ENCODE measurements at regions not wholly inside any gene's neighbourhood (a gene's known extent, or its start where the extent isn't known, plus 50 kb on each side); places are given as distances from the start of the nearest gene placed in this dataset.

GRCh38 chr2:18154259-18154658 lies 275.8 kb downstream of the KCNS3 start:
- TF ChIP-seq KDM1A (IDR thresholded peaks at IDR 0.05; ENCODE audit: borderline replicate concordance, low read length) (no peak), CTCF (IDR thresholded peaks at IDR 0.05; ENCODE audit: control extremely low read depth in 1 of 3, insufficient read depth in 1 of 3, low read depth in 1 of 3, low read length in 3 of 3) (no peak), ATF2 (IDR thresholded peaks at IDR 0.05; ENCODE audit: low read length) (no peak), EP300 (IDR thresholded peaks at IDR 0.05; ENCODE audit: borderline replicate concordance in 1 of 2, low read depth in 2 of 2, low read length in 2 of 2) (no peak), RFX5 (IDR thresholded peaks at IDR 0.05; ENCODE audit: borderline replicate concordance, low read depth, low read length) (no peak), RBBP5 (IDR thresholded peaks at IDR 0.05; ENCODE audit: borderline replicate concordance, low read depth, low read length) (no peak), EZH2 (IDR thresholded peaks at IDR 0.05; ENCODE audit: low read depth, low read length, severe bottlenecking) (no peak), POLR2A (IDR thresholded peaks at IDR 0.05; ENCODE audit: control extremely low read depth in 1 of 2, low read depth in 2 of 2, low read length in 2 of 2) (no peak), USF2 (IDR thresholded peaks at IDR 0.05; ENCODE audit: low read length) (no peak), YY1 (IDR thresholded peaks at IDR 0.05; ENCODE audit: low read depth, low read length) (no peak), SP1 (IDR thresholded peaks at IDR 0.05; ENCODE audit: low read depth, low read length) (no peak), CBX8 (IDR thresholded peaks at IDR 0.05; ENCODE audit: borderline replicate concordance, low read depth, low read length) (no peak)
